ENCODE measurements at regions not wholly inside any gene's neighbourhood (a gene's known extent, or its start where the extent isn't known, plus 50 kb on each side); places are given as distances from the start of the nearest gene placed in this dataset.
"Not testable (repeated sequence)": the region's sequence is repeated elsewhere in the genome, so short reads cannot be mapped to it uniquely, and the experiment has no call there.

- H3K27me3 Mint-ChIP-seq = no peaks in the 10 kb centered on the region
- H3K9me3 Mint-ChIP-seq (ENCODE audit: low read depth) = no peaks in the 10 kb centered on the region
- H3K27ac Mint-ChIP-seq = no peak overlapping the region
- H3K4me3 Mint-ChIP-seq = no peak overlapping the region
- no peaks in the 10 kb centered on the region for H3K36me3 Mint-ChIP-seq
- no peaks in the 10 kb centered on the region for H3K4me1 Mint-ChIP-seq (ENCODE audit: low read depth)
Measured at GRCh38 chr2:145380436-145381017, 860.6 kb upstream of the ZEB2 start.

DNA sequence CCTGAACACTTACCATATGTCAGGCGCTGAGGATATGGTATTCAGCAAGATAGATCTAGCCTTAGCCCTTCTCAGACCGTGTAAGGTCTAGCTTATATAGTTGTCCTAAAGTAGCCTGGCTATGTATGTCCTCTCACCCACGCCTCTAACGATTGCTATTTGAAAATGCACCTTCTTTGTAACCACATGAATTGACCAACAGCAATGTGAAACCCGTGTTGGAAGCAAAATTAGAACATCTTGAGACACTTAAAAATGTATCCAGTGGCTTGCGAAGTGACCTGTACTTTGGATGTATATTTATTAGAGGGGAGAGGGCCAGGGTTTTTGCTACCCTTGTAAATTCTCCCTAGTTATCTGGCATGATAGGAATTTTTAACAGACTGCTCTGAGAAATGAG lies 860.0 kb upstream of the ZEB2 start:
- H3K36me3 Mint-ChIP-seq = no peaks in the 10 kb centered on the region
- peaks cover 2% of the 10 kb centered on the region for H3K27me3 Mint-ChIP-seq
- H3K27ac Mint-ChIP-seq = no peak overlapping the region
- no peak overlapping the region for H3K4me3 Mint-ChIP-seq
- no peaks in the 10 kb centered on the region for H3K9me3 Mint-ChIP-seq (ENCODE audit: low read depth)
- no peaks in the 10 kb centered on the region for H3K4me1 Mint-ChIP-seq (ENCODE audit: low read depth)

DNA sequence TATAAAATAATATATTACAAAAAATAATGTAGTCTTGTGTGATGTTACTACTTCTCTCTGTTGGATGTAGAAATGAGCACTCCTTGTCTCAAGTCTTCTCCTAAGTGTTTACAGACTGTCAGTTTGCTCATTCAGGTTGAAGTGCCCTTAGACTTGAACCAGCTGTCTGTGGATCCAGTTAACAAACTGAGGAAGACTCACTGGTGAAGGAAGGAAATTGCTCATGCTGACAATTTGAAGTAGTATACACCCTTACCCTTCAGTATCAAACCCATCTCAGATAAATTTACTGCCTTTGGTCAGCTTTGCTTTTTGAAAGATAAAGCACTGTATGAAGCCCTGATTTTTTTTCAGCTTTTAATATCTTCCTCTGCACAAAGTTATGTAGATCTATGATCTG lies 854.2 kb upstream of the ZEB2 start:
- Mint-ChIP-seq H3K9me3 (ENCODE audit: low read depth) (no peaks in the 10 kb centered on the region), H3K4me3 (no peak overlapping the region), H3K4me1 (ENCODE audit: low read depth) (no peaks in the 10 kb centered on the region), H3K36me3 (no peaks in the 10 kb centered on the region), H3K27ac (no peak overlapping the region), H3K27me3 (peaks cover 3% of the 10 kb centered on the region)

DNA sequence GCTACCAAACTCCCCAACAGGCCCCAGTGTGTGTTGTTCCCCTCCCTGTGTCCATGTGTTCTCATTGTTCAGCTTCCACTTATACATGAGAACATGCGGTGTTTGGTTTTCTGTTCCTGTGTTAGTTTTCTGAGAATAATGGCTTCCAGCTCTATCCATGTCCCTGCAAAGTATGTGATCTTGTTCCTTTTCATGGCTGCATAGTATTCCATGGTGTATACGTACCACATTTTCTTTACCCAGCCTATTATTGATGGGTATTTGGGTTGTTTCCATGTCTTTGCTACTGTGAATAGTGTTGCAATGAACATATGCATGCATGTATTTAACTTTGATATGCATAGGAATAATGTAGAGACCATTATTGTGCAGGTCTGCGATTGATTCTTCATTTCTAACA lies 847.4 kb upstream of the ZEB2 start:
- H3K27me3 Mint-ChIP-seq; H3K4me1 Mint-ChIP-seq (ENCODE audit: low read depth); H3K4me3 Mint-ChIP-seq; H3K36me3 Mint-ChIP-seq; H3K27ac Mint-ChIP-seq; H3K9me3 Mint-ChIP-seq (ENCODE audit: low read depth): not testable (repeated sequence)

- H3K4me1 Mint-ChIP-seq (ENCODE audit: low read depth) = no peaks in the 10 kb centered on the region
- no peaks in the 10 kb centered on the region for H3K27me3 Mint-ChIP-seq
- H3K9me3 Mint-ChIP-seq (ENCODE audit: low read depth) = no peaks in the 10 kb centered on the region
- no peak overlapping the region for H3K27ac Mint-ChIP-seq
- no peaks in the 10 kb centered on the region for H3K36me3 Mint-ChIP-seq
- no peak overlapping the region for H3K4me3 Mint-ChIP-seq
Measured at GRCh38 chr2:145366341-145366740, 846.4 kb upstream of the ZEB2 start.

GRCh38 chr2:145360129-145360790 lies 840.3 kb upstream of the ZEB2 start:
- no peaks in the 10 kb centered on the region for H3K4me1 Mint-ChIP-seq (ENCODE audit: low read depth)
- no peak overlapping the region for H3K27ac Mint-ChIP-seq
- H3K36me3 Mint-ChIP-seq = no peaks in the 10 kb centered on the region
- no peaks in the 10 kb centered on the region for H3K9me3 Mint-ChIP-seq (ENCODE audit: low read depth)
- H3K4me3 Mint-ChIP-seq = no peak overlapping the region
- H3K27me3 Mint-ChIP-seq = peaks cover 2% of the 10 kb centered on the region

GRCh38 chr2:145359561-145359960 lies 839.6 kb upstream of the ZEB2 start:
- peaks cover 2% of the 10 kb centered on the region for H3K27me3 Mint-ChIP-seq
- no peak overlapping the region for H3K4me3 Mint-ChIP-seq
- H3K4me1 Mint-ChIP-seq (ENCODE audit: low read depth) = no peaks in the 10 kb centered on the region
- no peaks in the 10 kb centered on the region for H3K9me3 Mint-ChIP-seq (ENCODE audit: low read depth)
- H3K27ac Mint-ChIP-seq = no peak overlapping the region
- H3K36me3 Mint-ChIP-seq = no peaks in the 10 kb centered on the region

DNA sequence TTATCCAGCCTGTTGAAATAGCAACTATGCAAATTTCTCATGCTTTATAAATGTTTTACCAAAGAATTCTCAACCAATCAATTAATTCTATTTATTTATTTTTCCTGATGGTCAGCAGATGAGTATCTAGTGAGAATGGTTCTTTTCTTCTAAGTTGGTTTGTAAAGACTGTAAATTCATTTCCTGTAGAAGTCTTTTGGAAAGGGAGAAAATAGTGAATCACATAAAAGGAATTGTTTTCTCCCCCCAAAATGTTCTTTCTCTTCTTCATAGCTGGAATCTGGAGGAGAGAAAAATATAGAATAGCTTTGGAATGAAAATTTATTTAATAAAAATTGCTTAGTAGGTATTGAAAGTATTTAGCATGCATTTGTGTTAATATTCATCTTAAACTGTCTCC lies 836.1 kb upstream of the ZEB2 start:
- Mint-ChIP-seq H3K27ac (no peak overlapping the region), H3K36me3 (no peaks in the 10 kb centered on the region), H3K27me3 (peaks cover 2% of the 10 kb centered on the region), H3K4me3 (no peak overlapping the region), H3K4me1 (ENCODE audit: low read depth) (no peaks in the 10 kb centered on the region), H3K9me3 (ENCODE audit: low read depth) (no peaks in the 10 kb centered on the region)

GRCh38 chr2:145352484-145352883 lies 832.6 kb upstream of the ZEB2 start:
- no peaks in the 10 kb centered on the region for H3K36me3 Mint-ChIP-seq
- H3K9me3 Mint-ChIP-seq (ENCODE audit: low read depth) = no peaks in the 10 kb centered on the region
- no peak overlapping the region for H3K27ac Mint-ChIP-seq
- H3K27me3 Mint-ChIP-seq = peaks cover 6% of the 10 kb centered on the region
- H3K4me3 Mint-ChIP-seq = no peak overlapping the region
- no peaks in the 10 kb centered on the region for H3K4me1 Mint-ChIP-seq (ENCODE audit: low read depth)

DNA sequence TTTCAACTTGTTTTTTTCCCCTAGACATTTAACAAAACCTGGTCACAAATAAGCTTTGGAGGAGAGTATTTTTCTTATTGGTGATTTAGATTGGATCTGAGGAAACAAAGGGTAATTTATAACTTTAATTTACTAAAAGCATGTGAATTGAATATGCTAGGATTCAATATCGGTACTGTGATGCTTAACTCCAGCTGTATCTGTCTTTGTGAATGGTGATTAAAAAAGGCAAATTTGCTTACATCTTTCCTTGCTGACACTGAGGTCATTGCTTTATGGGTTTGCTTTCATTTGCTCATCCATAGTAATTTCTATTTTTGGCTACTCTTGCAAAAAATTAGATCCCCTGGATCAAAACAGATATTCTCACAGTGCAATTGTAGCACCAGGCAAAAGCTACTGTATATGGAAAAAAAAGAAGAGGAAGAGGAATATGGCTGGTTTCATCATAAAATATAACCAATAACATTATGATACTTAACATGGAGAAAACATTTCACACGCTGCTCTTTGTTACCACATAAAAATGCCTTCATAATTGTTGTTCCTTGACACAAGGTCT lies 832.0 kb upstream of the ZEB2 start:
- H3K27ac Mint-ChIP-seq = no peak overlapping the region
- no peaks in the 10 kb centered on the region for H3K9me3 Mint-ChIP-seq (ENCODE audit: low read depth)
- H3K4me3 Mint-ChIP-seq = no peak overlapping the region

GRCh38 chr2:145350011-145350410 lies 830.1 kb upstream of the ZEB2 start:
- Mint-ChIP-seq H3K4me1 (ENCODE audit: low read depth) (no peaks in the 10 kb centered on the region), H3K27me3 (peaks cover 4% of the 10 kb centered on the region), H3K27ac (no peak overlapping the region), H3K36me3 (no peaks in the 10 kb centered on the region), H3K9me3 (ENCODE audit: low read depth) (no peaks in the 10 kb centered on the region), H3K4me3 (no peak overlapping the region)

More for the DNA sequence above, 832.0 kb upstream of the ZEB2 start:
- Mint-ChIP-seq H3K4me1 (ENCODE audit: low read depth) (no peaks in the 10 kb centered on the region), H3K36me3 (no peaks in the 10 kb centered on the region), H3K27me3 (peaks cover 6% of the 10 kb centered on the region)

GRCh38 chr2:145344076-145344724 lies 824.3 kb upstream of the ZEB2 start:
- H3K27ac Mint-ChIP-seq = no peak overlapping the region
- H3K4me1 Mint-ChIP-seq (ENCODE audit: low read depth) = no peaks in the 10 kb centered on the region
- no peaks in the 10 kb centered on the region for H3K9me3 Mint-ChIP-seq (ENCODE audit: low read depth)
- H3K27me3 Mint-ChIP-seq = peaks cover 3% of the 10 kb centered on the region
- H3K4me3 Mint-ChIP-seq = no peak overlapping the region
- H3K36me3 Mint-ChIP-seq = no peaks in the 10 kb centered on the region

DNA sequence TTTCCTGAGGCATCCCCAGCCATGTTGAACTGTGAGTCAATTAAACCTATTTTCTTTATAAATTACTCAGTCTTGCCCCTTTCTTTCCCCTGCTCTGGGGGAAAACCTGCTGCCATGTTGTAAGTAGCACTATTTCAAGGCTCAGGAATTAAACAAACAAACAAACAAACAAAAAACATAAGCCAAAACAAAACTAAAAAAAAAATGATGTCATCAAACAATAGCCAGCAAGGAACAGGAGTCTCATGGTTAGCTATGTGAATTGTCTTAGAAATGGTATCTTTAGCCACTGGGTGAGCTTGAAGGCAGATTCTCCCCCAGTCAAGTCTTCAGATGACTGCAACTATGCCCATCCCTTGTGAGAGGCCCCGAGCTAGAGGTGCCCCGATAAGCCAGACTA lies 823.4 kb upstream of the ZEB2 start:
- no peaks in the 10 kb centered on the region for H3K36me3 Mint-ChIP-seq
- H3K4me3 Mint-ChIP-seq = no peak overlapping the region
- no peak overlapping the region for H3K27ac Mint-ChIP-seq
- H3K4me1 Mint-ChIP-seq (ENCODE audit: low read depth) = no peaks in the 10 kb centered on the region
- peaks cover 3% of the 10 kb centered on the region for H3K27me3 Mint-ChIP-seq
- H3K9me3 Mint-ChIP-seq (ENCODE audit: low read depth) = no peaks in the 10 kb centered on the region

DNA sequence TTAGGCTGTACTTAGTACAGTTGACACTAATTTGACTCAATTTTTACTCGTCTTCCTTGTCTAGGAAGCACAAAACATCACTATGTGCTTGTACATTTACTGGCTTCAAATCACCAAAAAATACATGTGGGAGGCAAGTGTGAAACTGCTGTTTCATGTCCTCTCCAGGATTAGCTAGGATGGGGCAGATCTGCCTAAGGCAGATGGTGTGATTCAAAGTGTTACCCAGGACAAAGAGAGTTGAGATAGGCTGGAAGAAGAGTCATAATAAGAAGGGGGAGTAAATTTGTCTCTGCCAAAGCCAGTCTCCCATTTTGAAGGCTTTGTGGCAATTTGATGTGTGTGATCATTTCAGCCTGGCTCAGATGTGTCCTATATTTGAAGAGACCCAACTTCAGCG lies 821.6 kb upstream of the ZEB2 start:
- peaks cover 5% of the 10 kb centered on the region for H3K27me3 Mint-ChIP-seq
- H3K9me3 Mint-ChIP-seq (ENCODE audit: low read depth) = no peaks in the 10 kb centered on the region

DNA sequence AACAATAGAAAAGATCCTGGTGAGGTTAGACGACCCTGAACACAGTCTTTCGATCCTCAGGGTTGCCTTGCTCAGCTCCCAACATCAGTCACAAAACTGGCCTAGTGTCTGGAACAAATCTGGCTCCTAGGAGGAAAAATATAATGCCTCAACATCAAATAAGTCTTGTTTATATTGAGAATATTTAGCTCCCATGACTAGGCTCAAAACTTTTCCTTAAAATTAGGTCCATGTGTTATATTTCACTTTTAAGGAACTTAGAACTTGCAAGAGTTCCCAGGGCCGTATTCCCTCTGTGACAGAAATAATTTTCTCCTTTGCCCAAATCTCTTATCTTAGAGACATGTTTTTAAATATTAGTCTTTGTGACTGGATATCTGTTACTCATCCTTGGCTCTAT lies 819.7 kb upstream of the ZEB2 start:
- no peaks in the 10 kb centered on the region for H3K9me3 Mint-ChIP-seq (ENCODE audit: low read depth)
- peaks cover 5% of the 10 kb centered on the region for H3K27me3 Mint-ChIP-seq
- H3K36me3 Mint-ChIP-seq = no peaks in the 10 kb centered on the region
- no peak overlapping the region for H3K4me3 Mint-ChIP-seq
- H3K4me1 Mint-ChIP-seq (ENCODE audit: low read depth) = no peaks in the 10 kb centered on the region
- H3K27ac Mint-ChIP-seq = no peak overlapping the region

More for the DNA sequence above, 821.6 kb upstream of the ZEB2 start:
- Mint-ChIP-seq H3K4me3 (no peak overlapping the region), H3K36me3 (no peaks in the 10 kb centered on the region), H3K4me1 (ENCODE audit: low read depth) (no peaks in the 10 kb centered on the region), H3K27ac (no peak overlapping the region)

All from activated naive CD8-positive, alpha-beta T cell (primary cell).